Lower leg skin (tissue), 3 donors: ENCODE measurements at regions not wholly inside any gene's neighbourhood (a gene's known extent, or its start where the extent isn't known, plus 50 kb on each side); places are given as distances from the start of the nearest gene placed in this dataset.

Experiments
- POLR2A ChIP-seq, 2 donors: fragments of 450-650 bp; IDR thresholded peaks; one replicate each; pipeline ENCODE4 v1.6.1; 2016 to 2017; ENCODE audit warnings: antibody characterized with exemption in 2 of 2, mild to moderate bottlenecking in 1 of 2, moderate library complexity in 1 of 2
- TF ChIP-seq, protein P1 (sequence below), 3 donors: fragments of 450-650 bp; IDR thresholded peaks; one replicate each; pipeline ENCODE4 v1.5.1; 2016; ENCODE audit warnings: antibody characterized with exemption in 3 of 3, mild to moderate bottlenecking in 3 of 3, moderate library complexity in 2 of 3

DNA sequence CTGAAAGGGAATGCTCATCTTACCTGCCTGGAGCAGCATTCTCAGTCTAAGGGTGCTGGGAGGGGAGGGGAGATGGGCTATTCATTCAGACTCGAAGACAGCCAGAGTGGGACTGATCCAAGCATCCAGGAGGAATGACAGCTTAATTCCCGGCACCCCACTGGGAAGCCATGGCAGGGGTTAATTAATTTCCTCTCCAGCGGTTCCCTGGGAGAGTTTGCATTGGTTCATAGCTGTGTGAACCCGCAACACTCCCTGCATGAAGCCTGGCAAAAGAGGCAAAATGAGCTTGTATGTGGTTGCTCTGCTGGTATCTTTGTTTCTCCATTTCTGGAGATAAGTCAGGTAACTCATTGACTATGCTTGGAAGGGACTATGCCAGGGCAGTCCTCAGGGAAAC is 401.0 kb upstream of the SLC24A2 start:
- no peak for TF ChIP-seq POLR2A (IDR thresholded peaks at IDR 0.05)
- TF ChIP-seq, protein P1, sequence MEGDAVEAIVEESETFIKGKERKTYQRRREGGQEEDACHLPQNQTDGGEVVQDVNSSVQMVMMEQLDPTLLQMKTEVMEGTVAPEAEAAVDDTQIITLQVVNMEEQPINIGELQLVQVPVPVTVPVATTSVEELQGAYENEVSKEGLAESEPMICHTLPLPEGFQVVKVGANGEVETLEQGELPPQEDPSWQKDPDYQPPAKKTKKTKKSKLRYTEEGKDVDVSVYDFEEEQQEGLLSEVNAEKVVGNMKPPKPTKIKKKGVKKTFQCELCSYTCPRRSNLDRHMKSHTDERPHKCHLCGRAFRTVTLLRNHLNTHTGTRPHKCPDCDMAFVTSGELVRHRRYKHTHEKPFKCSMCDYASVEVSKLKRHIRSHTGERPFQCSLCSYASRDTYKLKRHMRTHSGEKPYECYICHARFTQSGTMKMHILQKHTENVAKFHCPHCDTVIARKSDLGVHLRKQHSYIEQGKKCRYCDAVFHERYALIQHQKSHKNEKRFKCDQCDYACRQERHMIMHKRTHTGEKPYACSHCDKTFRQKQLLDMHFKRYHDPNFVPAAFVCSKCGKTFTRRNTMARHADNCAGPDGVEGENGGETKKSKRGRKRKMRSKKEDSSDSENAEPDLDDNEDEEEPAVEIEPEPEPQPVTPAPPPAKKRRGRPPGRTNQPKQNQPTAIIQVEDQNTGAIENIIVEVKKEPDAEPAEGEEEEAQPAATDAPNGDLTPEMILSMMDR (IDR thresholded peaks at IDR 0.05): no peak
